ENCODE measurements at regions not wholly inside any gene's neighbourhood (a gene's known extent, or its start where the extent isn't known, plus 50 kb on each side); places are given as distances from the start of the nearest gene placed in this dataset.

GRCh38 chr12:13727707-13728195, 253.7 kb downstream of the GRIN2B start:
- TF ChIP-seq CTCF (IDR thresholded peaks at IDR 0.05), result no peak
- TF ChIP-seq POLR2A (IDR thresholded peaks at IDR 0.05), result no peak
